A673 (cell line): ENCODE measurements at regions not wholly inside any gene's neighbourhood (a gene's known extent, or its start where the extent isn't known, plus 50 kb on each side); places are given as distances from the start of the nearest gene placed in this dataset.

Source experiments
- CTCF ChIP-seq: fragments of 300-800, 200-600 bp; sonication (generic); conservative IDR thresholded peaks from 2 replicates; pipeline ENCODE4 v1.5.1; 2017; ENCODE audit warnings: low read depth, mild to moderate bottlenecking, antibody characterized with exemption, low read length, moderate library complexity, mixed read lengths
- EZH2 ChIP-seq: fragments of 200-600 bp; sonication (generic); IDR thresholded peaks from 2 replicates; pipeline ENCODE4 v1.6.1; 2017; ENCODE audit warnings: borderline replicate concordance, low read depth, mild to moderate bottlenecking, mixed read lengths, antibody characterized with exemption, low read length; ENCODE audit not compliant: poor library complexity, severe bottlenecking

GRCh38 chr3:82467051-82467450 lies 705.6 kb upstream of the GBE1 start:
- no peak for TF ChIP-seq EZH2
- TF ChIP-seq CTCF, result no peak
